ENCODE measurements at regions not wholly inside any gene's neighbourhood (a gene's known extent, or its start where the extent isn't known, plus 50 kb on each side); places are given as distances from the start of the nearest gene placed in this dataset.

DNA sequence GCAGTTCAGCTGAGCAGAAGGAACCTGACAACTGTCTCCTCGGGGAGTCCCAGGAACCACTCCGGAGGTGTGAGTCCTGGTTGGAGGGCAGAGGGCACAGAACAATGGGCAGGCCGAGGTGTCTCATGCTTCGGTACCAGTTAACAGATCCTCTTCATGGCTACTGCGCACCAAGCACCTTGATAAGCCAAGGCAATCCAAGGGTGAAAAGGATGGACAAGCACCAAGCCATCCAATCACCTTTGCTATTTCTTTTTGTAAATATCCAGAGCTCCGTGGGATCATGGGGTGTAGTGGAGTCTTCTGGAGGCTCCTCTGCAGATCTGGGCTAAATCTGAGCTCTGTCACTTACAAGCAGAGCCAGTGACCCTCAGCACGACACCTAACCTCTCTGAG, 233.5 kb downstream of the WDR11 start:
- no peak for DNase-seq (ENCODE audit: low read depth)
- H3K4me3 ChIP-seq (ENCODE audit: low read depth, low read length) = no peak overlapping the region
- no peak for TF ChIP-seq CTCF (IDR thresholded peaks at IDR 0.05; ENCODE audit: low read depth, low read length, missing control alignments)

GRCh38 chr10:121085367-121085766, 234.2 kb downstream of the WDR11 start:
- no peak for TF ChIP-seq CTCF (IDR thresholded peaks at IDR 0.05; ENCODE audit: low read depth, low read length, missing control alignments)
- H3K4me3 ChIP-seq (ENCODE audit: low read depth, low read length) = no peak overlapping the region
- DNase-seq (ENCODE audit: low read depth) = no peak

GRCh38 chr10:121087129-121087528, 236.0 kb downstream of the WDR11 start:
- TF ChIP-seq CTCF (IDR thresholded peaks at IDR 0.05; ENCODE audit: low read depth, low read length, missing control alignments) = no peak
- no peak for DNase-seq (ENCODE audit: low read depth)
- no peak overlapping the region for H3K4me3 ChIP-seq (ENCODE audit: low read depth, low read length)

- no peak for TF ChIP-seq CTCF (IDR thresholded peaks at IDR 0.05; ENCODE audit: low read depth, low read length, missing control alignments)
- no peak overlapping the region for H3K4me3 ChIP-seq (ENCODE audit: low read depth, low read length)
- no peak for DNase-seq (ENCODE audit: low read depth)
Observed at GRCh38 chr10:121087688-121088087, 236.5 kb downstream of the WDR11 start.

- H3K4me3 ChIP-seq (ENCODE audit: low read depth, low read length) = no peak overlapping the region
- no peak for TF ChIP-seq CTCF (IDR thresholded peaks at IDR 0.05; ENCODE audit: low read depth, low read length, missing control alignments)
- no peak for DNase-seq (ENCODE audit: low read depth)
Observed at GRCh38 chr10:121088524-121088923, 237.4 kb downstream of the WDR11 start.

- no peak overlapping the region for H3K4me3 ChIP-seq (ENCODE audit: low read depth, low read length)
- TF ChIP-seq CTCF (IDR thresholded peaks at IDR 0.05; ENCODE audit: low read depth, low read length, missing control alignments) = no peak
- no peak for DNase-seq (ENCODE audit: low read depth)
Observed at GRCh38 chr10:121089434-121089833, 238.3 kb downstream of the WDR11 start.

GRCh38 chr10:121091961-121092719, 241.0 kb downstream of the WDR11 start:
- no peak overlapping the region for H3K4me3 ChIP-seq (ENCODE audit: low read depth, low read length)
- DNase-seq (ENCODE audit: low read depth) = no peak
- no peak for TF ChIP-seq CTCF (IDR thresholded peaks at IDR 0.05; ENCODE audit: low read depth, low read length, missing control alignments)
